GOT3 (cell line): ENCODE measurements at regions not wholly inside any gene's neighbourhood (a gene's known extent, or its start where the extent isn't known, plus 50 kb on each side); places are given as distances from the start of the nearest gene placed in this dataset.
"Not testable (repeated sequence)": the region's sequence is repeated elsewhere in the genome, so short reads cannot be mapped to it uniquely, and the experiment has no call there.

Experiments
- DNase-seq: peaks from one replicate; lab custom pipeline; 2025; ENCODE audit warnings: mixed read lengths; lab: John Stamatoyannopoulos, UW

GRCh38 chrX:8105531-8105930, 65.5 kb downstream of the VCX2 start:
- DNase-seq, result no peak

- no peak for DNase-seq
Observed at GRCh38 chrX:8103655-8104054, 67.4 kb downstream of the VCX2 start.

GRCh38 chrX:8091510-8091909, 79.6 kb downstream of the VCX2 start:
- no peak for DNase-seq

GRCh38 chrX:8090906-8091305, 80.2 kb downstream of the VCX2 start:
- no peak for DNase-seq

- DNase-seq, result no peak
Observed at GRCh38 chrX:8090482-8090881, 80.6 kb downstream of the VCX2 start.

GRCh38 chrX:8089141-8089540, 81.9 kb downstream of the VCX2 start:
- DNase-seq, result no peak

- DNase-seq, result no peak
Observed at GRCh38 chrX:8084006-8084405, 87.1 kb downstream of the VCX2 start.

- no peak for DNase-seq
Observed at GRCh38 chrX:8083286-8083685, 87.8 kb downstream of the VCX2 start.

- no peak for DNase-seq
Observed at GRCh38 chrX:8075636-8076035, 95.4 kb downstream of the VCX2 start.

GRCh38 chrX:8067754-8068462, 103.2 kb downstream of the VCX2 start:
- no peak for DNase-seq

GRCh38 chrX:8052909-8053308, 118.2 kb downstream of the VCX2 start:
- DNase-seq, result no peak

GRCh38 chrX:8049827-8050226, 121.2 kb downstream of the VCX2 start:
- no peak for DNase-seq

- DNase-seq, result no peak
Observed at GRCh38 chrX:8048466-8048865, 121.3 kb upstream of the PNPLA4 start.

- no peak for DNase-seq
Observed at GRCh38 chrX:8044947-8045346, 117.7 kb upstream of the PNPLA4 start.

GRCh38 chrX:8043546-8043945, 116.3 kb upstream of the PNPLA4 start:
- no peak for DNase-seq

- no peak for DNase-seq
Observed at GRCh38 chrX:8043121-8043520, 115.9 kb upstream of the PNPLA4 start.

- DNase-seq, result no peak
Observed at GRCh38 chrX:8042304-8042703, 115.1 kb upstream of the PNPLA4 start.

- not testable (repeated sequence) for DNase-seq
Observed at GRCh38 chrX:8039711-8040110, 112.5 kb upstream of the PNPLA4 start.

GRCh38 chrX:8037593-8038348, 110.6 kb upstream of the PNPLA4 start:
- DNase-seq, result no peak

GRCh38 chrX:8036914-8037313, 109.7 kb upstream of the PNPLA4 start:
- DNase-seq, result no peak

GRCh38 chrX:8034058-8034457, 106.8 kb upstream of the PNPLA4 start:
- no peak for DNase-seq

- DNase-seq, result no peak
Observed at GRCh38 chrX:8033175-8033574, 106.0 kb upstream of the PNPLA4 start.

- no peak for DNase-seq
Observed at GRCh38 chrX:8030361-8030760, 103.1 kb upstream of the PNPLA4 start.

- no peak for DNase-seq
Observed at GRCh38 chrX:8027827-8028226, 100.6 kb upstream of the PNPLA4 start.
